Hematopoietic multipotent progenitor cell treated with erythropoietin and hydrocortisone succinate and interleukin-3 and kit ligand, for 4 days (in vitro differentiated cells): ENCODE measurements at regions not wholly inside any gene's neighbourhood (a gene's known extent, or its start where the extent isn't known, plus 50 kb on each side); places are given as distances from the start of the nearest gene placed in this dataset.
"Not testable (repeated sequence)": the region's sequence is repeated elsewhere in the genome, so short reads cannot be mapped to it uniquely, and the experiment has no call there.

Experiments
- DNase-seq: peaks from one replicate; pipeline ENCODE4 v3.0.0-alpha.2; 2015

GRCh38 chr11:98456308-98456680, 564.5 kb upstream of the CNTN5 start:
- DNase-seq: no peak

- no peak for DNase-seq
Measured at GRCh38 chr11:98495016-98495415, 525.7 kb upstream of the CNTN5 start.

DNA sequence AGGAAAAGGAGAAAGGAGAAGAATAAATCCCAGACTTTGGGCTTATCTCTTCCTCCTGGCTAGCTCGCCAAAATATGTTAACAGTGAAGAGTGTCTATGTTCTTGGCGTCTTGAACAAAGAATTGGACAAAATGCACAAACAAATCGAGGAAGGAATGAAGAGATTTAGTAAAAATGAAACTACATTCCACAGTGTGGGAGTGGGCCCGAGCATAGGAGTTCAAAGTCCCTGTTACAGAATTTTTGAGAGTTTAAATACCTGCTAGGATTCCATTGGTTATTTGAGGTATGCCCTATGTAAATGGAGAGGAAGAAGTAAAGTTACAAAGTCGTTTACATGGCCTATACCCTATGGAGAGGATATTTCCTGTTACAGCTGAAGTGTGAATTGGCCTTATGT, 525.1 kb upstream of the CNTN5 start:
- no peak for DNase-seq

DNA sequence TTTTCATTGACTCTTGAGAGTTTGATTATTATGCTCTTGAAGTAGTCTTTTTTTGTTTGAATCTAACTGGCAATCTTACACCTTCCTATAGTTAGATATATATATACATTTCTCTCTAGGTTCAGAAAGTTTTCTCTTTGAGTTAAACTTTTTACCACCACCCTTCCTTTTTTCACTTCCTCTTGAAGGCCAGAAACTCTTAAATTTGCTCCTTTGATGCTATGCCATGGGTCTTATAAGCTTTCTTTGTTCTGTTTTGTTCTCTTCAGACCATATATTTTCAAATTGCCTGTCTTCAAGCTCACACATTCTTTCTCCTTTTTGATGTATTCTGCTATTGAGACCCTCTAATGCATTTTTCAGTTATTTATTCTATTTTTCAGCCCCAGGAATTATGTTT, 513.5 kb upstream of the CNTN5 start:
- no peak for DNase-seq

DNA sequence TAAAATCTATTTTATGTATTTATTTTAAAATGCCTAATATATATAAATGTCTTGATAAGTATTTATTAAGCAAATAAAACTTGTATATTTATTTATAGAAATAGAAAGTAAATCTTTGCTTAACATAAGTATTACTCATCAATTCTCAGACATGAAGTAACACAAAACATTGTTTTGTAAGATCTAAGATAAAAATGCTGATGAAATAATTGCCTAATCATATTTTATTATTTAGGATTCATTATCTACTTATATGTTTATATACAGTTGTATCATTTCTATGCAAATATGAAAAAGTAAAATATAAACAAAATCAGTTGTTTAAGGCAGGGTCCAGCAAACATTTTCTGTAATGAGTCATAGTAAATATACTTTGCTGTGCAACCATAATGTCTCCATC, 507.8 kb upstream of the CNTN5 start:
- DNase-seq: no peak

DNA sequence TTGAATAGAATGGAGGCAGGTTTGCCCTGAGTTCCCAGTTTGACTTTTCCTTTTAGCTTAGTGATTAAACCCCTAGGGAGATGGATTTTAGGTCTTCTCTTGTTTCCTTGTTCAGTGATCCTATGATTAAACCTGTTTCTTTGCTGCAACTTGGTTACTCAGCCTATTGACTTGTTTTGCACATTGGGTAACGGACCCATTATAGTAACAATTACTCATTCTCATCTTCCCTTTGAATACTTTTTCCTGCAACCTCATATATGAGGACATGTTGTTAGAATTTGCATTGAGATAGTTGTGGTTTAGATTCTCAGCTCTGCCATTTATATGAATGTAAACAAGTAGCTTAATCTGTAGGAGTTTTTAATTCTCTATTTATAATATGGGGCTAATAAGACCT, 489.2 kb upstream of the CNTN5 start:
- no peak for DNase-seq

- DNase-seq: peak; percentile 9
Measured at GRCh38 chr11:98536023-98536422, 484.7 kb upstream of the CNTN5 start.

DNA sequence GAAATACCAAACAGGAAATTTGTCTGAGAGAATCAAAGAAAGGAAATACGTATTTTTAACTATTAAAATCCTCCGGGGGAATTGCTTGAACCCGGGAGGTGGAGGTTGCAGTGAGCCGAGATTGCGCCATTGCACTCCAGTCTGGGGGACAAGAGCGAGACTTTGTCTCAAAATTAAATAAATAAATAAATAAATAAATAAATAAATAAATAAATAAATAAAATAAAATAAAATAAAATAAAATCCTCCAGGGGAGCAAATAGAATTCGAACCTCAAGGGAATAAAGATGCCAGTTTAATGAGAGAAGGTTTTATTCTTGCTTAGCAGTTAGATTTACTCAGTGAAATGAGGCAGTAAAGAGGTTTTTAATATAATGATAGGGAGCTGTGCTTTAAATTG, 482.4 kb upstream of the CNTN5 start:
- not testable (repeated sequence) for DNase-seq

GRCh38 chr11:98545544-98546175, 475.1 kb upstream of the CNTN5 start:
- DNase-seq: no peak

GRCh38 chr11:98549571-98549970, 471.2 kb upstream of the CNTN5 start:
- peak; percentile 20 for DNase-seq

GRCh38 chr11:98559961-98560360, 460.8 kb upstream of the CNTN5 start:
- DNase-seq: no peak

DNA sequence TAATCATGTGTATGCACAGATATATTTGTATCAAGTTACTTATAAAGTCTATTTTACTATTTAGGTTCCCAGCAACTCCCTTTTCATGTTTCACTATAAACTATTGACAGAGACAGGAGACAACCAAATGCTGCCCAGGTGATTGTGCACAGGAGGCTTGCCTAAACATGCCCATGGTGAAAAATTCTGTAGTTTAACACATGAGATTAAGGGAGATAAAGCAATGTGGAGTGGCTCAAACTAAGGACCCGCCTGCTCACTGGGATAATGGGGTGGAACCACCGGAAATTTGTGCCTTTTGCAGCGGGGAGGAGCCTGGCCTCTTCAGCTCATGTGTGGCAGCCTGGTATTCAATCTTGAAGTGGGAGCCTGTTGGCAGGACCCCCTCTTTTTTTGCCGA, 459.5 kb upstream of the CNTN5 start:
- no peak for DNase-seq

DNA sequence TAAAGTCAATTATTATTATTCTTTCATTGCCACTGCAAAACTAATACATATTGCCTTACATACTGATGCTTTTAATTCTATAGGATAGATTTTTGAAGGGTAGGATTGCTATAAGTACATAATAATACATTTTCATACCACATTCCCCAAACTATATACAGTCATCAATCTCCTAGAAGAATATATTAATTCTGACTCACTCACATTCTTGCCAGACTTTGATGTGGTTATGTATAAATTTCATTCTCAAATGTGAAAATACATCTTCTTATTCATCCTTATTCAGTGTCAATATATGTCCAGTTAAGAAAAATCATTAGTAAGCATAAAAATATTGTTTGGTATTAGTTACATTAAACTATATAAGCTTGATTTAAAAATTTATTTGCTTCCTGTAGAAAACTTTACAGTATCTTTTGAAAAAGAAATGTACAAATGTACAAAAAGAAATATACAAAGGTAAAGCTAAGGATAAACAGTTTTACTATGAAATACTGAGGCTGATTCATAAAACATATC, 458.8 kb upstream of the CNTN5 start:
- no peak for DNase-seq

- DNase-seq: peak; percentile 25
Measured at GRCh38 chr11:98564233-98564632, 456.5 kb upstream of the CNTN5 start.

DNA sequence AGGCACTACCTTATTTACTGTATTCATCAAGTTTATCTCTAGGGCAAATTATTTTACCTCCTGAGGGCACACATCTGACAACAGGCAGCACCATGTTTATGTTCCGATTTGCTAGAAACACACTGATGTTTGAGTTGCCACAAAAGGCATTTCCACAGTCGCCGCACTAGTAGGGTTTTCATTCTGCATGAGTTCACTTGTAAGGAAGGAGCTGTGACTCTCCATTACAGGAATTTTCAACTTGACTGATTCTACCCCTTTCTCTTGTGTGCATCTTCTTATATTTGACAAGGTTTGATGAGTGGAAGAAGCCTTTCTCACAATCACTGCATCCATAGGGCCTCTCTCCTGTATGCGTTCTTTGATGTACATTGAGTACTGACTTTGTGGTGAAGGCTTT, 455.9 kb upstream of the CNTN5 start:
- no peak for DNase-seq

DNA sequence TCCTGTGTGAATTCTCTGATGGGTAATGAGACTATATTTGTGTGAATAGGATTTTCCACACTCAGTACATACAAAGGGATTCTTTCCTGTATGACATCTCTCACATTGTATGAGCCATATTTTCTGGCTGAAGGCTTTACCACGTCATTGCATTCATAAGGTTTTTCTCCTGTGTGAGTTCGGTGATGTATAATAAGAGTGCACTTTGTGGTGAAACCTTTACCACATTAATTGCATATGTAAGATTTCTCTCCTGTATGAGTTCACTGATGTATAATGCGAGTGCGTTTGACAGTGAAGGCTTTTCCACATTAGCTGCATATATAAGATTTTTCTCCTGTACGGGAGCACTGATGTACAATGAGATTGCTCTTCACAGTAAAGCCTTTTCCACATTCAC, 455.4 kb upstream of the CNTN5 start:
- DNase-seq: no peak

- no peak for DNase-seq
Measured at GRCh38 chr11:98566978-98567377, 453.8 kb upstream of the CNTN5 start.

DNA sequence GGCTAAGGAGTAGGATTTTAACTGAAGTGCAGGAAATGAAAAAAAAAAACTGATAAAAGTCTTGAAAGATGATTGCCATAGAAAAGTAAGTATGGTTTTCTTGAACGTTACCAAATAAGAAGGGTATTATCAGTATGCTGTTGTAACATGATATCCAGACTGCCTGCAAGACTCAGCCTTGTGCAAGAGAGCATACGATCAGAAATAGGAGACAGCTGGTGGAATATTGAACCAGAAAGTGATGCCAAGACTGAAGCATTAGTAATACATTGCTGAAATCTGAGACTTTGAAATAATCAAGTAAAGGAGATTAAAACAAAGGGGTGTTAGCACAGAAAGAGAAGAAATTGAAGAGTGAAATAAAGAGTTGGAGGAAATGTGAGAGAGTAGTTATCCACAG, 452.7 kb upstream of the CNTN5 start:
- DNase-seq: no peak

- no peak for DNase-seq
Measured at GRCh38 chr11:98572941-98573340, 447.8 kb upstream of the CNTN5 start.

- peak; percentile 13 for DNase-seq
Measured at GRCh38 chr11:98587884-98588283, 432.9 kb upstream of the CNTN5 start.

DNA sequence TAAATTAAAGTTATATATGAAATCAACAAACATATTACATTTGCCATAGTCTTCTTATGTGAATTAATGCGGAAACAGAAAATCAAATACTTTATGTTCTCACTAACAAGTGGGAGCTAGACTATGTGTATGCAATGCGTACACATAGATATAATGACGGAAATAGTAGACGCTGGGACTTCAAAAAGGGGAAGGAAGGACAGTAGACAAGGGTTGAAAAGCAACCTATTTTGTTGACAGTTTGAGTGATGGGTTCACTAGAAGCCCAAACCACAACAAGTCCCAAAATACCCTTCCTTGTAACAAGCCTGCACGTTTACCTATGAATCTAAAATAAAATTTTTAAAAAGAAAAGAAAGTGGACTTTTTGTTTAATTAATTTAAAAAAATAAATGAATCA, 430.8 kb upstream of the CNTN5 start:
- peak; percentile 70 for DNase-seq

- DNase-seq: peak; percentile 21
Measured at GRCh38 chr11:98600103-98600502, 420.6 kb upstream of the CNTN5 start.

DNA sequence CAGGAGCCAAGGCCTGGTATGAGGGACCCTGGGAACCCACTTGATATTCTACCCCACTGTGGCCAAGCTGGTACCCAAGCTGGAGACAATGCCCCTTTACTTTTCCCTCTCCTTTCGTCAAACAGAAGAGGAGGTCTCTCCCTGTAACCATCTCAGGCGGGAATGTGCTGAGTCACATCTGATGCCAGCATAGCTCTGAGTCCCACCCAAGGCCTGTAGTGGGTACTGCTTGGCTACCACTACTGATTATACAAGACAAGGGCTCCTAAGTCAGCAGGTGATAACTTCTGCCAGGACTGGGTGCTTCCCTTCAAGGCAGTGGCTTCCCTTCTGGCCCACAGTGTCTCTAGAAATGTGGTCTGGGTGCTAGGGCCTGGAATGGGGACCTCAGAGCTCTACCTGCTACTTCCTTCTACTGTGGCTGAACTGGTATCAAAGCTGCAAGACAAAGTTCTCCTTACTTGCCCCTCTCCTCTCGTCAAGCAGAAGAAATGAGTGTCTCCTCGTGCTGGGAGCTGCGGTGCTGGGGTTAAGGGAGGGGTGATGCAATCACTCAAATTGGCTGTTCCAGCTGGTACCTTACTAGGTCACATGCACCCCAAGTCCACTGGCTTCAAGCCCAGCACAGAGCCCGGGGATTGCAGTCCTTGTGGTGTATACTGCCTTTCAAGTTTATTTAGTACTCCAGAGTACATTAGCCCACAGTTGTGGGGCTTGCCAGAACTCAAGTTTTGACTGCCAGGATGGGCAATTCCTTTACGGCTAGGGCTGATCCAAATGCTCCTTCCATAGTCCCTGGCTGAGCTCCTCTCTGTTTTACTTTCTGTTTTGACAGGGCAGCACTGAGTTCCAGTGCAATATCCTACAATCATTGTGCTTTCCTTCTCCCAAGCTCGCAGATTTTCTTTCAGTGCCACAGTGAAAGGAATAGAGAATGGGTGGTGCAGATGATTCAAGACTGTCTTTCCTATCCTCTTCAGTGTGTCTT, 419.7 kb upstream of the CNTN5 start:
- peak; percentile 66 for DNase-seq

DNA sequence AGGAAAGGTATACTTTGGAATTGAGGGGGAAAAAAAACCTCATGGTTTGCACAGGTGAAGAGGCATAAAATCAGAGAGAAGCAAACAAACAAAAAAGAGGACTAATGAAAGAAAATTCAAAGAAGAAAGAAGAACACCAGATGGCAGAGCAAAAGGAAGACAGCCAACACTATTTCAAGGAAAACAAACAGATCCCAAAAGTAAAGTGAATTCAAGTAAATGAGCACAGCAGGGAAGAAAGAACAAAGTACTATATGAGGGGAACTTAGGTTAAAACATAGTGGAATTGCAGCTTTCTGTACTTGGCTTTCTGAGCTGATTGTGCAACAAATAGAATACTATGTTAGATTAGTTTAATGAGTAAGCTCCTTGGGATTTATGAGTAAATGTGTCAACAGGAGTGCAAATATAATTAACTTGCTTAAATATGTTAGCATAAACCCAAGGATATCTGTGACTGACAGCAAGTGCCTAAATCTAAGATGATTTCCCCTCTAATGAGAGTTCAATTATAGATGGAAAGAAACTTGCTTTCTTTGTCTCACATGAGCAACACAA, 404.6 kb upstream of the CNTN5 start:
- DNase-seq: no peak
